Astrocyte (in vitro differentiated cells and primary cell): ENCODE measurements at regions not wholly inside any gene's neighbourhood (a gene's known extent, or its start where the extent isn't known, plus 50 kb on each side); places are given as distances from the start of the nearest gene placed in this dataset.

Source experiments
- EZH2 ChIP-seq: IDR thresholded peaks from 2 replicates; pipeline ENCODE4 v1.6.1; 2012; ENCODE audit warnings: mild to moderate bottlenecking, low read length, inconsistent platforms; ENCODE audit not compliant: insufficient read depth
- TF ChIP-seq, protein P1 (sequence below): IDR thresholded peaks from 2 replicates; pipeline ENCODE4 v1.5.1; 2011; ENCODE audit warnings: low read depth, mild to moderate bottlenecking, inconsistent platforms, low read length, moderate library complexity; ENCODE audit not compliant: insufficient read depth

DNA sequence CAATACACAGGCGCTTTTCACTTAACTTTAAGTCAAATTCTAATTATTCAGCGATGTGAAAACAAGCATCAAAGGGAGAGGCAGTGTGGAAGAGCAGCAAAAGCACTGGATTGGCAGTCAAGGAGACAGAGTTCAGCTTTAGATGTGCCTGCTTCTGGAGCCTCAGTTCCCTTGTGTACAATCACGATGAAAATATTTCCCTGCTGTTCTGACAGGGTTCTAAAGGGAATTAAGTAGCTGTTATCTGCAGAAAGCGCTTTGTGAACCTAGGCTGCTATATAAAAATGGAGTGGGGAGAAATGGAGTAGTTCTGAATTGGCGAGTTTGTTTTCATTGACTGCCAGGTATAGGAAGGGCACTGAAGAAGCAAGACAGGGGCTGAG is 237.8 kb upstream of the SP8 start:
- TF ChIP-seq, protein P1, sequence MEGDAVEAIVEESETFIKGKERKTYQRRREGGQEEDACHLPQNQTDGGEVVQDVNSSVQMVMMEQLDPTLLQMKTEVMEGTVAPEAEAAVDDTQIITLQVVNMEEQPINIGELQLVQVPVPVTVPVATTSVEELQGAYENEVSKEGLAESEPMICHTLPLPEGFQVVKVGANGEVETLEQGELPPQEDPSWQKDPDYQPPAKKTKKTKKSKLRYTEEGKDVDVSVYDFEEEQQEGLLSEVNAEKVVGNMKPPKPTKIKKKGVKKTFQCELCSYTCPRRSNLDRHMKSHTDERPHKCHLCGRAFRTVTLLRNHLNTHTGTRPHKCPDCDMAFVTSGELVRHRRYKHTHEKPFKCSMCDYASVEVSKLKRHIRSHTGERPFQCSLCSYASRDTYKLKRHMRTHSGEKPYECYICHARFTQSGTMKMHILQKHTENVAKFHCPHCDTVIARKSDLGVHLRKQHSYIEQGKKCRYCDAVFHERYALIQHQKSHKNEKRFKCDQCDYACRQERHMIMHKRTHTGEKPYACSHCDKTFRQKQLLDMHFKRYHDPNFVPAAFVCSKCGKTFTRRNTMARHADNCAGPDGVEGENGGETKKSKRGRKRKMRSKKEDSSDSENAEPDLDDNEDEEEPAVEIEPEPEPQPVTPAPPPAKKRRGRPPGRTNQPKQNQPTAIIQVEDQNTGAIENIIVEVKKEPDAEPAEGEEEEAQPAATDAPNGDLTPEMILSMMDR = no peak
- TF ChIP-seq EZH2 = no peak
